MCF 10A (cell line): ENCODE measurements at regions not wholly inside any gene's neighbourhood (a gene's known extent, or its start where the extent isn't known, plus 50 kb on each side); places are given as distances from the start of the nearest gene placed in this dataset.

Experiments
- BruUV-seq: library from RNA; stranded (reverse); fragments of 400-500 nt; replicated peaks from 2 replicates; lab custom pipeline; 2021; lab: Mats Ljungman, UMichigan
- CTCF ChIA-PET: fragments of 300-600 bp; sonication (Branson Sonifier 250); formaldehyde crosslinking; extraction: SDS; loops from one replicate; lab custom pipeline; 2021; ENCODE audit warnings: antibody characterized with exemption, inconsistent platforms; lab: Yijun Ruan, JAX
- POLR2A ChIA-PET: fragments of 300-600, 350-650 bp; sonication (Branson Sonifier 250); formaldehyde crosslinking; extraction: SDS; loops from one replicate; lab custom pipeline; 2020; ENCODE audit warnings: antibody characterized with exemption, inconsistent platforms; lab: Yijun Ruan, JAX
- DNase-seq: peaks from one replicate; pipeline ENCODE4 v3.0.0-alpha.2; 2018; ENCODE audit not compliant: unreplicated experiment
- H3K27ac Mint-ChIP-seq: one replicate; pipeline ENCODE4 v1.8.0; 2022; ENCODE audit warnings: mild to moderate bottlenecking, low read depth, mixed read lengths; ENCODE audit not compliant: unreplicated experiment
- H3K27me3 Mint-ChIP-seq: one replicate; pipeline ENCODE4 v1.8.0; 2022; ENCODE audit warnings: mixed read lengths; ENCODE audit not compliant: insufficient read depth, unreplicated experiment
- H3K36me3 Mint-ChIP-seq: one replicate; pipeline ENCODE4 v1.8.0; 2022; ENCODE audit warnings: mild to moderate bottlenecking, moderate library complexity, mixed read lengths; ENCODE audit not compliant: insufficient read depth, unreplicated experiment
- H3K4me1 Mint-ChIP-seq: one replicate; pipeline ENCODE4 v1.8.0; 2022; ENCODE audit warnings: mixed read lengths; ENCODE audit not compliant: insufficient read depth, unreplicated experiment
- H3K4me3 Mint-ChIP-seq: one replicate; pipeline ENCODE4 v1.8.0; 2022; ENCODE audit warnings: mild to moderate bottlenecking, moderate library complexity, mixed read lengths; ENCODE audit not compliant: unreplicated experiment
- H3K9me3 Mint-ChIP-seq: one replicate; pipeline ENCODE4 v1.8.0; 2022; ENCODE audit warnings: mixed read lengths; ENCODE audit not compliant: unreplicated experiment
- CTCF ChIP-seq: fragments of 200-600 bp; IDR thresholded peaks from one replicate; pipeline ENCODE4 v1.8.0; 2022; ENCODE audit warnings: antibody characterized with exemption, mild to moderate bottlenecking; ENCODE audit not compliant: unreplicated experiment
- intact Hi-C: fragments of 100-400 bp; cut with micrococcal nuclease; formaldehyde crosslinking; loops from 2 replicates; pipeline ENCODE4 v1.14.1; 2022

- ChIA-PET CTCF (interaction anchor here (0.7 to 1.9 kb wide), 3 partner anchors 46 to 503 kb away, joined by 3 to 9 read pairs (median 3); no protein-coding TSS in a partner anchor), POLR2A (interaction anchor here (0.6 kb wide), 1 partner anchor 1160 kb away, joined by 3 read pairs; no protein-coding TSS in a partner anchor)
- no peaks in the 10 kb centered on the region for H3K27me3 Mint-ChIP-seq
- H3K4me1 Mint-ChIP-seq, result no peaks in the 10 kb centered on the region
- peaks cover 20% of the 10 kb centered on the region for H3K9me3 Mint-ChIP-seq
- H3K27ac Mint-ChIP-seq, result no peak overlapping the region
- intact Hi-C loops, result no loop called here
- no peaks in the 10 kb centered on the region for H3K36me3 Mint-ChIP-seq
- H3K4me3 Mint-ChIP-seq, result no peak overlapping the region
- TF ChIP-seq CTCF, result no peak
- DNase-seq, result no peak
- BruUV-seq, result no TSS peak
Observed at GRCh38 chr3:43224405-43225073, 61.8 kb upstream of the SNRK start.

- Mint-ChIP-seq H3K4me1 (no peaks in the 10 kb centered on the region), H3K36me3 (no peaks in the 10 kb centered on the region), H3K27ac (no peak overlapping the region), H3K9me3 (peaks cover 20% of the 10 kb centered on the region), H3K4me3 (no peak overlapping the region), H3K27me3 (no peaks in the 10 kb centered on the region)
- ChIA-PET POLR2A (interaction anchor here (0.6 to 1.2 kb wide), 2 partner anchors 23 to 1159 kb away, joined by 3 read pairs; no protein-coding TSS in a partner anchor), CTCF (interaction anchor here (0.5 to 1.9 kb wide), 14 partner anchors 20 to 504 kb away, joined by 3 to 9 read pairs (median 3); no protein-coding TSS in a partner anchor)
- peak; percentile 17 for TF ChIP-seq CTCF
- BruUV-seq, result no TSS peak
- no peak for DNase-seq
- intact Hi-C loops, result loop anchor here (1.0 to 2.0 kb wide), 2 partner anchors 154 to 279 kb away; no protein-coding TSS in a partner anchor
Observed at GRCh38 chr3:43223670-43224364, 62.5 kb upstream of the SNRK start.

GRCh38 chr3:43222590-43222989 is 63.8 kb upstream of the SNRK start:
- no peak for DNase-seq
- H3K4me3 Mint-ChIP-seq, result no peak overlapping the region
- no peak for TF ChIP-seq CTCF
- H3K4me1 Mint-ChIP-seq, result no peaks in the 10 kb centered on the region
- H3K27ac Mint-ChIP-seq, result no peak overlapping the region
- no peaks in the 10 kb centered on the region for H3K27me3 Mint-ChIP-seq
- H3K9me3 Mint-ChIP-seq, result peaks cover 13% of the 10 kb centered on the region
- no TSS peak for BruUV-seq
- intact Hi-C loops, result loop anchor here (2.0 kb wide), 1 partner anchor 280 kb away; no protein-coding TSS in a partner anchor
- ChIA-PET POLR2A (interaction anchor here (1.2 kb wide), 1 partner anchor 24 kb away, joined by 3 read pairs; no protein-coding TSS in a partner anchor), CTCF (no interaction called here)
- no peaks in the 10 kb centered on the region for H3K36me3 Mint-ChIP-seq

- Mint-ChIP-seq H3K4me1 (peaks cover 1% of the 10 kb centered on the region), H3K36me3 (no peaks in the 10 kb centered on the region), H3K27me3 (no peaks in the 10 kb centered on the region), H3K4me3 (no peak overlapping the region), H3K9me3 (peaks cover 6% of the 10 kb centered on the region), H3K27ac (no peak overlapping the region)
- POLR2A ChIA-PET, result interaction anchor here (0.7 kb wide), 1 partner anchor 750 kb away, joined by 3 read pairs; no protein-coding TSS in a partner anchor
- intact Hi-C loops, result no loop called here
- no peak for TF ChIP-seq CTCF
- CTCF ChIA-PET, result no interaction called here
- BruUV-seq, result no TSS peak
- no peak for DNase-seq
Observed at GRCh38 chr3:43221076-43221475, 65.3 kb upstream of the SNRK start.
